GM10248 (cell line): ENCODE measurements at regions not wholly inside any gene's neighbourhood (a gene's known extent, or its start where the extent isn't known, plus 50 kb on each side); places are given as distances from the start of the nearest gene placed in this dataset.

Source experiments
- CTCF ChIA-PET: fragments of 300-600 bp; sonication (Branson Sonifier 250); formaldehyde crosslinking; extraction: SDS; loops from one replicate; lab custom pipeline; 2021; ENCODE audit warnings: antibody characterized with exemption; lab: Yijun Ruan, JAX
- POLR2A ChIA-PET: fragments of 350-650 bp; sonication (Branson Sonifier 250); formaldehyde crosslinking; extraction: SDS; loops from one replicate; lab custom pipeline; 2020; ENCODE audit warnings: antibody characterized with exemption; lab: Yijun Ruan, JAX
- DNase-seq: peaks from one replicate; pipeline ENCODE4 v3.0.0; 2012; ENCODE audit errors: extremely low spot score
- CTCF ChIP-seq: IDR thresholded peaks from 2 replicates; pipeline ENCODE4 v1.5.1; 2012; ENCODE audit warnings: mild to moderate bottlenecking, low read depth; ENCODE audit errors: extremely low read depth, missing control alignments, control extremely low read depth

GRCh38 chr12:85733984-85734383 lies 102.2 kb downstream of the RASSF9 start:
- POLR2A ChIA-PET = no interaction called here
- no peak for TF ChIP-seq CTCF
- CTCF ChIA-PET = interaction anchor here (1.2 kb wide), 1 partner anchor 8 kb away, joined by 3 read pairs; no protein-coding TSS in a partner anchor
- DNase-seq = no peak

GRCh38 chr12:85740186-85740585 lies 96.0 kb downstream of the RASSF9 start:
- no peak for TF ChIP-seq CTCF
- ChIA-PET CTCF (no interaction called here), POLR2A (no interaction called here)
- no peak for DNase-seq

GRCh38 chr12:85741046-85741445 lies 95.2 kb downstream of the RASSF9 start:
- POLR2A ChIA-PET = no interaction called here
- DNase-seq = no peak
- TF ChIP-seq CTCF = no peak
- CTCF ChIA-PET = interaction anchor here (1.5 to 1.6 kb wide), 2 partner anchors 10 to 13 kb away, joined by 3 to 7 read pairs; no protein-coding TSS in a partner anchor

GRCh38 chr12:85747941-85748495 lies 88.2 kb downstream of the RASSF9 start:
- TF ChIP-seq CTCF = no peak
- DNase-seq = no peak
- CTCF ChIA-PET = no interaction called here
- POLR2A ChIA-PET = no interaction called here
